Pancreas (tissue), 10 donors: ENCODE measurements at regions not wholly inside any gene's neighbourhood (a gene's known extent, or its start where the extent isn't known, plus 50 kb on each side); places are given as distances from the start of the nearest gene placed in this dataset.

ENCODE experiments used
- ATAC-seq, 4 donors: fragments of 200-7000 bp; cut with Tn5 transposase; one replicate each; pipeline versions ENCODE4 v1.8.0 to v1.9.1; 2020; ENCODE audit warnings: mild to moderate bottlenecking in 4 of 4, moderate library complexity in 4 of 4
- DNase-seq, 6 donors: peaks; one replicate each; pipeline ENCODE4 v3.0.0-alpha.2; 2020
- FAIRE-seq: peaks from 2 replicates; lab custom pipeline; 2012; peaks lifted over from hg19 to GRCh38; lab: Jason Lieb, UNC
- H3K27ac ChIP-seq, 4 donors: fragments of 200-600 bp; sonication (generic); 1 replicate in 3 of 4; 2 replicates in 1 of 4; pipeline versions ENCODE4 v1.5.0 to v1.8.0; 2020
- H3K27me3 ChIP-seq, 4 donors: fragments of 200-600 bp; one replicate each; pipeline ENCODE4 v1.8.0; 2021
- H3K36me3 ChIP-seq, 3 donors: fragments of 200-600 bp; sonication (generic) in 1 of 3; one replicate each; pipeline versions ENCODE4 v1.5.0 to v1.8.0; 2020 to 2021
- H3K4me1 ChIP-seq, 3 donors: fragments of 200-600 bp; one replicate each; pipeline ENCODE4 v1.8.0; 2021
- H3K4me3 ChIP-seq, 4 donors: fragments of 200-600 bp; sonication (generic) in 2 of 4; one replicate each; pipeline versions ENCODE4 v1.5.0 to v1.8.0; 2020 to 2021
- H3K9me3 ChIP-seq, 4 donors: fragments of 200-600 bp; one replicate each; pipeline ENCODE4 v1.8.0; 2021
- WGBS, 2 donors: extraction: QIAGEN DNeasy Blood & Tissue Kit; methylation state at CpG; one replicate each; pipeline ENCODE4 v1.1.7; 2013; 5-methylcytosine and 5-hydroxymethylcytosine counted together
- intact Hi-C, 3 donors: fragments of 100-400 bp; cut with DNase I; formaldehyde crosslinking; loops; one replicate each; pipeline versions ENCODE4 v1.11.1 to v1.14.2; 2022
- TF ChIP-seq, protein P1 (sequence below), 4 donors: fragments of 200-600 bp; sonication (generic) in 3 of 4; IDR thresholded peaks; one replicate each; pipeline versions ENCODE4 v1.5.0 to v1.8.0; 2021; ENCODE audit warnings: antibody characterized with exemption in 4 of 4
- donor health status: healthy with polysubstance abuse.
- donor health status: DM: no; HTN: no; CAD: no; lungs with moderate emphysema.
- donor health status: DM: no; HTN: no; CAD: no.
- donor health status: control.
- donor health status: control.
- donor health status: Bipolar disorder and iron deficiency.
- donor health status: DM: yes; HTN: yes; CAD: no.
- donor health status: DM: no; HTN: no; CAD: no.
- donor health status: DM: no; HTN: no; CAD: no.
- donor health status: DM: yes; HTN: yes; CAD: no.

- no peak for FAIRE-seq
- Histone ChIP-seq H3K27me3 (no peaks in the 10 kb centered on the region), H3K4me1 (no peaks in the 10 kb centered on the region), H3K36me3 (no peaks in the 10 kb centered on the region), H3K4me3 (no peak overlapping the region), H3K9me3 (no peaks in the 10 kb centered on the region), H3K27ac (no peak overlapping the region)
- DNase-seq, result no peak
- no peak for ATAC-seq
- TF ChIP-seq, protein P1, sequence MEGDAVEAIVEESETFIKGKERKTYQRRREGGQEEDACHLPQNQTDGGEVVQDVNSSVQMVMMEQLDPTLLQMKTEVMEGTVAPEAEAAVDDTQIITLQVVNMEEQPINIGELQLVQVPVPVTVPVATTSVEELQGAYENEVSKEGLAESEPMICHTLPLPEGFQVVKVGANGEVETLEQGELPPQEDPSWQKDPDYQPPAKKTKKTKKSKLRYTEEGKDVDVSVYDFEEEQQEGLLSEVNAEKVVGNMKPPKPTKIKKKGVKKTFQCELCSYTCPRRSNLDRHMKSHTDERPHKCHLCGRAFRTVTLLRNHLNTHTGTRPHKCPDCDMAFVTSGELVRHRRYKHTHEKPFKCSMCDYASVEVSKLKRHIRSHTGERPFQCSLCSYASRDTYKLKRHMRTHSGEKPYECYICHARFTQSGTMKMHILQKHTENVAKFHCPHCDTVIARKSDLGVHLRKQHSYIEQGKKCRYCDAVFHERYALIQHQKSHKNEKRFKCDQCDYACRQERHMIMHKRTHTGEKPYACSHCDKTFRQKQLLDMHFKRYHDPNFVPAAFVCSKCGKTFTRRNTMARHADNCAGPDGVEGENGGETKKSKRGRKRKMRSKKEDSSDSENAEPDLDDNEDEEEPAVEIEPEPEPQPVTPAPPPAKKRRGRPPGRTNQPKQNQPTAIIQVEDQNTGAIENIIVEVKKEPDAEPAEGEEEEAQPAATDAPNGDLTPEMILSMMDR (IDR thresholded peaks at IDR 0.05), result no peak
- intact Hi-C loops, result no loop called here
- WGBS, 2 donors, result 69 to 70% methylated on average over 11 of the region's 11 CpGs
Measured at GRCh38 chr18:78576967-78577366, 402.7 kb upstream of the SALL3 start.

DNA sequence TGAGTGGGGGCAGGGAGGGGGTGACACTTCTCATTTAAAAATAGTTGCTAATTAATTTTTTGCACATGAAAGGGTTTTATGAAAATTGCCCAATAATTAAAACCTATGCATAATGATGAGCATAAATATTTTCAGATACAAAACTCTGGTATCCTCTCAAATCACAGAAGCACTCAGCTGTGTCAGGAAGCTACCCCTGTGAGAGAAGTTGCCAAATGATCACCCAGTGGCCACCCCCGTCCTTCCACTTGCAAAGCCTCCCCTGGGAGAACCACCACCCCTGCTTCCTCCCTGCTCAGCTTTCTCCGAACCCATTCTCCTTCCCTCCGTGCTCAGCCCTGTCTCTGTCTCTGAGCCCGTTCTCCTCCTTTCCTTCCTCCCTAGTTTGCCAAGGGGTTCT, 400.2 kb upstream of the SALL3 start:
- H3K27me3 ChIP-seq, result no peaks in the 10 kb centered on the region
- no peak overlapping the region for H3K27ac ChIP-seq
- TF ChIP-seq, protein P1 (IDR thresholded peaks at IDR 0.05), result no peak
- no peaks in the 10 kb centered on the region for H3K9me3 ChIP-seq
- 52 to 74% methylated on average over 4 of the region's 4 CpGs for WGBS, 2 donors
- H3K4me3 ChIP-seq, result no peak overlapping the region
- no peaks in the 10 kb centered on the region for H3K36me3 ChIP-seq
- ATAC-seq (no peak), FAIRE-seq (no peak), DNase-seq (no peak)
- intact Hi-C loops, result no loop called here
- no peaks in the 10 kb centered on the region for H3K4me1 ChIP-seq

DNA sequence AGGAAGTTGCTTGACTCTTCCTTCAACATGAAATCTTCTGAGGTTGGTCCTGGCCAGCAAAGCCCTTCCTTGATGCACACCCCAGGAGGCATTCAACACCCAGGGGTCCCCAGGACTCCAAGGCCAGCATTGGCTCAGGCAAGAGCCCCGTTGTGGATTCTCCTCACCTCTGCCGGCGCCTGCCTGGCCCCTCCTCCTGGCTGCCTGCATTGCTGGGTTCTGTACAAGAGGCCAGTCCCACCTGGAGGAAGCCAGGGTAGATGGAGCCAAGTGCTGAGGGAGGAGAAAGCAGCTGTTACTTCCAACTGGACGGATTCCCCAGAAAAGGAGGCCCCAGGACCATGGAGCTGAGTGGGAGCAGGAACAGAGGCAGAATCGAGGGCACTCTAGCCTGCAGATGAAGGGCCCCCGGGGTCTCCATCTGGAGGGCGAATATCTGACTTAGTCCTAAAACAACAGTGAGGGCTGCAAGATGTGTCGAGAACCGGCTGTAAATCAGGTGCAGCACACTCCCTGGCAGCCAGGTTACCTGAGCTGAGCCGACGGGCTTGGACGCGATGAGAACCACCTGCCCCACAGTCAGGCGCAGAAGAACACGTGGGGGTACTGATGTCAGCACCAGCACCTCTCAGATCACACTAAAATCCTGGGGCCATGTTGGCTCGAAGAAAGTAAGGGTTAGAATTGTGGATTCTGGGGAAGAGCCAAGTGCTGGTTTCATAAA, 399.6 kb upstream of the SALL3 start:
- H3K27me3 ChIP-seq, result no peaks in the 10 kb centered on the region
- H3K4me1 ChIP-seq, result no peaks in the 10 kb centered on the region
- ATAC-seq (no peak), DNase-seq (no peak), FAIRE-seq (no peak)
- intact Hi-C loops, result no loop called here
- TF ChIP-seq, protein P1 (IDR thresholded peaks at IDR 0.05), result no peak
- no peak overlapping the region for H3K4me3 ChIP-seq
- no peak overlapping the region for H3K27ac ChIP-seq
- H3K36me3 ChIP-seq, result no peaks in the 10 kb centered on the region
- 58 to 70% methylated on average over 16 of the region's 16 CpGs for WGBS, 2 donors
- H3K9me3 ChIP-seq, result no peaks in the 10 kb centered on the region

GRCh38 chr18:78580835-78581339, 398.7 kb upstream of the SALL3 start:
- 67 to 77% methylated on average over 7 of the region's 7 CpGs for WGBS, 2 donors
- Histone ChIP-seq H3K36me3 (no peaks in the 10 kb centered on the region), H3K27me3 (no peaks in the 10 kb centered on the region), H3K4me1 (no peaks in the 10 kb centered on the region), H3K27ac (no peak overlapping the region), H3K4me3 (no peak overlapping the region), H3K9me3 (no peaks in the 10 kb centered on the region)
- FAIRE-seq (no peak), ATAC-seq (no peak), DNase-seq (no peak)
- intact Hi-C loops, result no loop called here
- TF ChIP-seq, protein P1 (IDR thresholded peaks at IDR 0.05), result no peak

- DNase-seq (no peak), ATAC-seq (no peak), FAIRE-seq (no peak)
- 79 to 82% methylated on average over 23 of the region's 23 CpGs for WGBS, 2 donors
- H3K36me3 ChIP-seq, result no peaks in the 10 kb centered on the region
- intact Hi-C loops, result no loop called here
- H3K9me3 ChIP-seq, result no peaks in the 10 kb centered on the region
- H3K27me3 ChIP-seq, result no peaks in the 10 kb centered on the region
- no peaks in the 10 kb centered on the region for H3K4me1 ChIP-seq
- no peak overlapping the region for H3K4me3 ChIP-seq
- H3K27ac ChIP-seq, result no peak overlapping the region
- TF ChIP-seq, protein P1 (IDR thresholded peaks at IDR 0.05), result no peak
Measured at GRCh38 chr18:78582181-78582709, 397.4 kb upstream of the SALL3 start.
